OCI-M2 (cell line): ENCODE measurements at regions not wholly inside any gene's neighbourhood (a gene's known extent, or its start where the extent isn't known, plus 50 kb on each side); places are given as distances from the start of the nearest gene placed in this dataset.

Experiments
- DNase-seq: peaks from one replicate; lab custom pipeline; 2025; ENCODE audit not compliant: unreplicated experiment; lab: John Stamatoyannopoulos, UW

DNA sequence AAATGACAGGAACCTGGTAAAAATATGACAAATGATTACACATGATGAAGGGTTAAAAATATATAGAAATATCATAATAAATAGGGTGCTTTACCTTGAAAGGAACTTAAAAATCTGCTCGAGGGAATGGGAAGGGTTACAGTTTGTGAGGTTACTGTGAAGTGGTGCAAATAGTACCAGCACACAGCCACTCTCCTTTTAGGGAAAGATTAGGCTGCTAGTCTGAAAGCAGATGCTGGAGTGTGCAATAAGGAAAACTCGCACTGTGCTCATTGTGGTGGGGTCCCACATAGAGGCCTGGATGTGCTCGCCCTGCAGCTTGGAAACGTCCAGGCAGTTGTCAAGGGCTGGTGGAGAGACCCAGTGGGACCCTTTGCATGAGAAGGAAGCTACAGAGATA lies 145.9 kb upstream of the TBX20 start:
- no peak for DNase-seq

DNA sequence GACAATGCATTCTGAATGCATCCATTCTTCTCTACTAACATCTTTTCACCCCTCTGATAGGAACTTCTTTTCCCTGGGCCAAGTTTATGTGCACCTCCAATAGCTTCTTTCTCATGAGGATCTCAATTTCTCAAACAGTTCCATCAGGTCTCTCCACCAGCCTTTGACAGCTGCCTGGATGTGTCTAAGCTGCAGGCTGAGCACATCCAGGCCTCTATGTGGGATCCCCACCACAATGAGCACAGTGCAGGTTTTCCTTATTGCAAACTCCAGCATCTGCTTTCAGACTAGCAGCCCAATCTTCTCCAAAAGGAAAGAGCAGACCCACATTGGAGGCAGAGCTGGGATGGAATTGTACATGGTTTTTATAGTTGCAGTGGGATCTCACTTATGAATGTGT lies 145.3 kb upstream of the TBX20 start:
- DNase-seq: no peak

DNA sequence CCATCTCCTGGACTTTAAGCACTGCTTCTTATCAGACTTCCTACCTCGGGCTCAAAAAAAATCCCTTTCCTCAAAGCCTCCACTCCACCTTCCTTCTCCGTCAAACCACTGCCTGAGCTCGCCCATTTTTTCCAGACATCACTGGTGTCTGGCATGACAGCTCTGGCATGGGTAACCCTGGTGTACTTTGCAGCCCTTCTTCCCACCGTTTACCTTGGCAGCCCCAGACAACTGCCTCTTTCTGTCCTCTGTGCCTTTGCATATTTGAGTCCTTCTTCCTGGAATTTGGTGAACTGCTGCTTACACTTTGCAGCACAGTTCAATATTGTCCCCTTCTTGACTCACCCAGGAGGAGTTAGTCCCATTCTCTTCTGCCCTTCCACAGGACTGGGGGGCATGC lies 144.6 kb upstream of the TBX20 start:
- DNase-seq: no peak

DNA sequence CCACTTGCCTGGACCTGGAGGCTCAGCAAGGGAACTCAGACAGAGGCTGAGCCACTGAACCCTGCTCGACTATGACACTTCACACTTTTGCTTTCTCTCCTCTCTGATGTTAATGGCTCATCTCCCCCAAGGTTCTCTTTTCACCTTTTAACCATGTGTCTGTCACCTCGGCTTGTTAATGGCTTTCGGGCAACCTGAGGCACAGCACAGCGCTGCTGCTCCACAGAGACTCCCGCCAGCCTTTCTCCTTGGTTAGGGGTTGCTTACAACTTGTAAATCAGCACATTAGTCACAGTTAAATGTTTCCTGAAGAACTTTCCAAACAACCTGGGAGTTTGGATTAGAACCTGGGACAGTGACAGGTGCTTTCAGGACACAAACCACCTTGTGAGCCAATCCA lies 136.2 kb upstream of the TBX20 start:
- DNase-seq: no peak

DNA sequence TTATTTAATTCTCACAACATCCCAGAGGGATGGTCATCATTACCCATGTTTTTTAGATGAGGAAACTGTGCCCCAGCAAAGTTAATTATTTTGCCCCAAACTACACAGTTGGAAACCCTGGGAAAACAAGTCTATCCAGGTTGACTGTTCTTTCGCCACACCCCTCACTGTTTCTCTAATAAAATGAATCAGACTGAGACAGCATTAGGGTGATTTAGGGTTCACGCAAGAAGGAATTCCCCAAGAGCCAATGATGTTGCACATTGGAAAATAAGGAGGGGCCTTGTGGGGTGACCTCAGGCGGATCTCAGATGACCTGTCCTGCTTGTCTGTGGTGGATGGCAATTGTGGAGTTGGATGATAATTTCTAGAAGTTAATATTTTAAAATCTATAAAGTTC lies 135.7 kb upstream of the TBX20 start:
- DNase-seq: no peak

DNA sequence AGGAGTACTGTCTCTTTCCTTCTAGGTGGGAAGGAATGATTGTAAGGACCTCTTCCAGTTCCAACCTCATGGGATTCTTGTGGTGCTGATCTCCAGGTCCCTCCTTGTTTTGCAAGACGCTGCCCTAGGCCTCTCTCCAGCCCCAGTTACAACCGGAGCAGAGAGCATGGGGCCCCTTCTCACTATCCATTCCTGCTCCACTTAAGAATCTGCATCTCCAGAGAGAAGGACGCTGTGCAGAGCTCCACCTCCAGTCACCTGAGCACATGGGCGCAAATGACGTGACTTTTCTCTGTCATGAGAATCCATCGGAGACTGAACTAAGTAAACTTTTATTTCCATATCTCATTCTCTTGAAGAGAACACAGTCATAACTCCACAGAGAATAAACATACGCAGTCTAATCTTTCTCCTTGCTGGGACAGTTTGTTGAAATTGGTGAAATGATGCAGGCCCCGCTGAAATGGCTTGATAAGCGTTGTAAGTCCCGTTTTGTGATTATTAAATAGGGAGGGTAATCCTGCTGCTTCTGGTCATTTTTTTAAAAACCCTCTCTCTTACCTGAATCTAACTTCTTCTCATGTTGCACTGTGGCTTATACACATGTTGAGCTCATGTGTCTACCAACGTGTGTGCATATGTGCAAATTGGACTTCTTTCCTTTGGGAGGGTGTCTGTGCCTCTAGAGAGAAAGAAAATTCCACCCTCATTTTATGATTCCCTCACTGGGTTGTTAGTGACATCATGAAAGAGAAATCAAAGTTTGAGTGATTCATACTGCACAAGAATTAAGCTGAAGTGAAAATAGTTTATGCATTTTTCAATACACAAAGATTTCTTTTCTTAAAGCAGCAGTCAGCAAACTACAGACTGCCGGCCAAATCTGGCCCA lies 133.2 kb upstream of the TBX20 start:
- DNase-seq: no peak

DNA sequence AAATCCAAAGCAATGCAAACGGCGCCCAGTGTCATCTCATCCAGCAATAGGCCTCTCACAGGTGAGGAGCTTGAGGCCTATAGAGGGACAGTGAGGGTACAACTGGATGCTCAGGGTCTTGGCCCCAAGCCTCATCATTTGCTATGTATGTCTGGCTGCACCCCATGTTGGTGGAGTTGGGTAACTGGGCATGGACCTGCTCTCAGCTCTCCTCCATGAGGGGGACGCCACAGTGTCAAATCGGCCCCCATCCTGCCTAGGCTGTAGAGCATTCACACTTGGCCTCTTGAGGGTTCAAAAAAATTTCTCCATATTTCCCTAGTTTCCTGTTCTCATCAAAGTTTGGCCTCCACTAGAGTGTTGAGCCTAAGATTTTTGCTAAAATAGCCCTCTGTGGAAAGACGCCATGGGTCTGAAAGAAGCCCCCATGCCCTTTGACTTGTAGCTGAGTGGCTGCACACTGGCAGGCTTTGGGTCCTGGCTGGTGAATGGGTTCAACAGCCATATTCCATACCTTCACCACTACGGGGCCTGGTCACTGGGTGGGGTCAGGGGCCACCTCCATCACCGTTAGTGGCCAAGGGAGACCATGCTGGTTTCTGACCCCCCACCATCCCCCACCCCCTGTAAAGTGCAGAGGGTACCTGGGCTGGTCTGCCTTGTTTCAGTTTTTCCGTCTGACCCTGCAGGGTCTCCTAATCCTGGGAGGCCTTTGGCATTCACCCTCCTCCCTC lies 132.3 kb upstream of the TBX20 start:
- no peak for DNase-seq

DNA sequence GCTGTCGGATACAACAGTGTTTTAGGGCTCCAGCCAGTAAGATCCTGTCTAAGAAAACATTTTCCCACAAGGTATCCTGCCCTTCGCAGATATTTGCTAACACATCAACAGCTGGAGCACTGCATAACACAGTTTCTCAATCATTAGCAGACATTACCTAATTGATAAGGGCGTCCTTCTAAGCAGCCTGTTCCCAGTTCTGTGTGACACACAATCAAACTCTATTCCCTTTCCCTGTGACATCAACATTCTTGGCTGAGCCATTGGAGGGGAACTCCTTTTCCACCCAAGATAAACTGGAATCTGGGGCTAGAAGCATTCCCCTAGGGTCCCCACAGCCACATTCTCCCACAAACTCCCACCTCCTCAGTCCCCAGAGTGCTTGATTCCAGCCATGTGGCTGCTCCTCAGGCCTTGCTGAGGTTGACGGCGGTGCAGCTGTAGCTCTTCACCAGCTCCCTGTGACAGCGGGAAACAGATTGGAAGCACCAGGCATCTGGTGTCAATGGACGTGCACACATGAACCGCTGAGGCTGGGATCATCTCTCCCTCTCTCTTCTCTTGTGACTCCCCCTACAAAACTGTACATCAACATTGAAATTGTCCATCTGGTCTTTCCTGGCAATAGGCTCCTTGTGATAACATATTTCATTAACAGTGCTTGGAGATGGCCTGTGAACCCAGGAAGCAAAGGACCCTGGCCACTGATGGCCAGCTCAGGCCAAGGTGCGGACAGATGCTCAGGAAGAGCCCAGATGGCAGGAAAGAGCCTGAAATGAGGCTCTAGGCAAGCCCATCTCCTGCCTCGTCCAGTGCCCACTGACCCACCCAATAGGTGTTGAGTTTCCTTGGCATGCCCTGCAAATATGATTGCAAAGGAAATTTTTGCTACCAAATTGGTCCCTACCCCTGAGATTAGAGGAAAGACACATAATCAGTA lies 131.1 kb upstream of the TBX20 start:
- no peak for DNase-seq

DNA sequence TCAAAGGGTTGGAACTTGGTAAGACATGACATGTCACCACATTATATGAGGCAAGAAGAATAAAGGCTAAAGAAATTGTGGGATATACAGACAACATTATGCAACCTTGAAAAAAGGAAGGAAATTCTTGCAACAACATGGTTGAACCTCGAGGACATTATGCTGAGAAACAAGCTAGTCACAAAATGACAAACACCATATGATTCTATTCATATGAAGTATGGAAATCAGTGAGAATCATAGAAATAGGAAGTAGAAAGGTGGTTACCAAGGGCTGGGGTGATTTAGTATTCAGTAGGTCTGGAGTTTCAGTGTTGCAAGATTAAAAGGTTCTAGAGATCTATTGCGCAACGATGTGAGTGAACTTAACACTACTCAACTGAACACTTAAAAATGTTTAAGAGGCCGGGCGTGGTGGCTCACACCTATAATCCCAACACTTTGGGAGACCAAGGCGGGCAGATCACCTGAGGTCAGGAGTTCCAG lies 126.9 kb upstream of the TBX20 start:
- DNase-seq: no peak

DNA sequence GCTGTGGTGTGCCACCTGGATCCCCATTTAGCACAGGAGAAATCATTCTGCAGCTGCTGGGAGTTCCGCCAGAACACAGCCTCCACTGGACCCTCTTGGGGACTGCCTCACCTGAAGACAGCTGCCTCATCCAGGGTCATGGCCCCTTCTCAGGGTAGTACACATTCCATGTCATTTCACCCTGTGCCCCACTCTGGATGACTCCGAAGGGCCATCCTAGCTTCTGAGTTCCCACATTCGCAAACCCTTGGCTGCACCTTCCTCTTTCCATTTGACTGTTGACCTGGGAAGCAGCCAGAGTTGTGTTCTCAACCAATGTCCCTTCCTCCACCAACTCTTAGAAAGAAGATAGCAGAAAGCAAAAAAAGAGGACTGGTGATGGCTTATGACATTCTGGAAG lies 125.6 kb upstream of the TBX20 start:
- no peak for DNase-seq

DNA sequence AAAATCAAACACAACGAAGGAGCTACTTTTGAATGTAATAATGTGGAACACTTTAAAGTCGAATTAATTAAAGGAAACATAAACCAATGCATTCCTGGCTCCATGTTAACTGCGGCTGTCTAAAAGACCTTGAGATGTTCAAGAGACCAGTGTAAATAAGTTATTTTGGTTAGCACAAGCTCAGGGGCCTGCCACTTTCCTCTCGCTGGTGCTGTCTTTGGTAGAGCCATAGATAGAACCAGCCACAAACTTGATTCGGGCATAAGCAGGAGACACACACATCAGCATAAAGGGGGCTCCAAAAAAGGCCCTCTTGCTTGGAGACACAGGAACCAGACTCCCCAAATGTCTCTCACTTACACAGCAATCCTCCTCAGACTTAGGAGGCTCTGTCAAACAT lies 121.6 kb upstream of the TBX20 start:
- no peak for DNase-seq

DNA sequence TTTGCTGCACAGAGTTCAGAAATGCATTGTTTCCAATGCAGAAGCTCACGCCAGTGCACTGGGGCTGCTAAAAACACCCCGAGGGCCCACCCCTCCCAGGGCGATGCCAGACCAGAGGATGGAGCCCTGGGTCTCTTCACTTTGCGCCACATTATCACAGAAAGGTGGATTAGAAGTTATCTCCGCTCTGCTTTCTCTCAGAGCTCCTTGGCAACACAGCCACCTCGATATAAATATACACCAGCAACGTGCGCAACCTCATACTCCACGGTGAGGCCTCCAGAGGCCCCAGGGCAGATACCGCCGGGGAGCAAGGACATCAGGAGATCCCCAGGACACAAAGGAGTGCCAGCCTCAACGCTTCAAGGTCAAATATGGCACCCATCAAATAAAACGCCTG lies 121.0 kb upstream of the TBX20 start:
- no peak for DNase-seq

DNA sequence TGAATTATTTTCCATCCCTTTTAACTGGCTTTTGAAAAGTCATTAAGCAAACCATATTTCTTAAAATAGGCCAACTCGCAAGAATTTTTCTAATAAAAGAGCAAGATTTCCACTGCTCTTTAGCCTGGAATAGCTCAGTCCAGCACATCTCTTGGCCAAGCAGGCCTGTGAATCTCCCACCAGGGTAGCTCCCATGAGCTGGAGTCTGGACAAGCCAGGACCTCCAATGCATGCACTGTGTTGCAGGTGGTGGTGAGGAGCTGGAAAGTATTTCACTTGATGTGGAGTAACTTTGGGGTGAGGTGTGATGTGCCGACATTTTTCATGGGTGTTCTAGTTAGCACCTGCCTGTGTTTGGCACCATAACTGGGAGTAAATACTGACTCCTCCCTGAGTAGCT lies 117.3 kb upstream of the TBX20 start:
- DNase-seq: no peak

DNA sequence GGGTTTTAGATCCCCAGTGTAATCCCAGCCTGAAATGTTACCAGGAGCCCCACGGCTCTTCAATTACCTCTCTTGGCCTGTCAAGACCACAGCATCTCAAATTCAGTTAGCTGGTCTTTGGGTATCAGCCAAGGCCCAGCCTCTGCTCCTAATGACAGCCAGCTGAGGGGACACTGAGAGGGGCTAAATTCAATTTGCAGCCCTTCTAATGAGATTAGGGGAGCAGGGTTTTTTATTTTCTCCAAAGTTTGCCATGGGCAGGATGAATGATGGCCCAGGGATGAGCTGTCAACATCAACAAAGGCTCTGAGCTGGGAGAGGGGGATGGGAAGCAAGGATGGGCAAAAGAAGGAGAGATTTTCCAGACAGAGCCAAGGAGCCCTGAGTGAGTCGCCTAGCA lies 116.8 kb upstream of the TBX20 start:
- no peak for DNase-seq

DNA sequence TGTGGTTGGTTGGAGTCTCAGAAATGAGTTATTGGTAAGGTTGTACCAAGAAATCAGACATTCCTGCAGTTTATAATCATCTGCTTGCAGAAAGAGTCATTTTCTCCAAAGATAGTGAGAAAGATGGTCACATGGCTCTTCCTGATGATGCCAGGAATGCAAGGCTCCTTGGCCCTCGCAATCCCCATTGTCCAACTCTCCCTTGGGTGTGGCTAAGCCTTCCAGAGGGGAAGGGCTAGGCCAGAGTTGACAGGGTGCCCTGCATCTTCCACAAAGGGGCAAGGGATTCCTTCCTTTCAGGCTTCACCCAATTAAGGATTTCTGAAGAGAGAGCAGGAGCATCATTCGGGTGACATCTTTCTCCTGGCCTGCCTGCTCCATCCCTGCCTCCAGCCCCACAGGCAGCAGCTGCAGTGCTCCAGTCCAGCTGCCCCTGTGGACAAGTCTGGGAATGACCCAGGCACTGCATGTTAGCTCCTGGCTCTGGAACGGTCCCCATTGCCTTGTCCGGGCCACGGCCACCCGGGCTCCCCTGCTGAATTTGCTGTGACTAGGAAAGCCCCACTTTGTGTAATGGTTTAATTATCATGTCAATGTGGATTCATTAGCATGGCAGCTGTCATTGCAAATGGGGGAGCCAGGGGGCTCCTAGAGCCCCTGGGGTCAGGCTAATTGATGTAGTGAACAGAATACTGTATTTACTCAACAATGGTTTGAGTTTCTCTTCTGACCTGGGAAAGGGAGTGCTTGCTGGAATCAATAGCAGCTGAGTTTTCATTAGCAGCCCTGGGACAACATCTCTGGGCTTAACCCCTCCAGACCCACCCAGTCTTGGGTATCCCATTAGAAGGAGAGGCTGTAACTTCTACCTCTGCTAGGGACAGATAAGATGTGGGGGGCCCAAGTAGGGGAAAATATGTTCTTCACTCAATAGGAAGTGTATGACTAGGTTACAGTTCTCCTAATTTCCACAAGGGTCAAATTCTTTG lies 112.6 kb upstream of the TBX20 start:
- DNase-seq: peak; percentile 7

DNA sequence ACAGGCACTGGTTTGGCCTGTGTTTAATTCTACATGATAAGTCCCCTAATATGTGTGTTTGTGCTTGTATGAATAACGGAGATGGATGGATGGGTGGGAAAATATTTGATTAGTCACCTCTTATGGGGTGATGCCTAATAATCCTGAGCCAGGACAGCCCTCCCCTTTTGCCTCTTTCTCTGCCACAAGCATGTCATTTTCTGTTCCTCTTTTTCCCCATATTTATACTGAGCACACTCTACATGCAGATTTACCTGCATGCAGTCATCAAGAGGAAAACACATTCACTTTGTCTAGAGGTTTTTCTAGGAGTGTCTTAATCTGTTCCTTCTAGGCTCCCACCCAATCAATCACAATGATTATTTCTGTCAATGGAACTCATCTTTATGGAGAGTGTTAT lies 111.6 kb upstream of the TBX20 start:
- no peak for DNase-seq

DNA sequence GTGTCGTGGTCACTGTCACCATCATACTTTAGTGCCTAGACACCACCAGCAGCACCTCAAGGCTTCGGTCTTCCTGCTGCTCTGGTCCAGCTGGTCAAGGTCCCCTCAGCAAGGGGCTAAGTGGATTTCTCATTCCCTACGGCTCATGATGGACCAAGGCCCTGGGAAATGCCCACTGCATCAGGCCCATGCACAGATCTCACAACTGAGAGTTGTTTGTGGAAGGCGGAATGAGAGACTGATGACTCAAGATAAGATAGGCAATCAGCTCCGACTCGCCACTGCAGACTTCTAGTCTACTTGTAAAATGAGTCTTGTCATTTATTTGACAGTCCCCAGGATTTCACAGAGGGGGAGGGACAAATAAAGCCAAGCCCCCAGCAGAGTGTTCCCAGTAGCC lies 108.4 kb upstream of the TBX20 start:
- DNase-seq: no peak

DNA sequence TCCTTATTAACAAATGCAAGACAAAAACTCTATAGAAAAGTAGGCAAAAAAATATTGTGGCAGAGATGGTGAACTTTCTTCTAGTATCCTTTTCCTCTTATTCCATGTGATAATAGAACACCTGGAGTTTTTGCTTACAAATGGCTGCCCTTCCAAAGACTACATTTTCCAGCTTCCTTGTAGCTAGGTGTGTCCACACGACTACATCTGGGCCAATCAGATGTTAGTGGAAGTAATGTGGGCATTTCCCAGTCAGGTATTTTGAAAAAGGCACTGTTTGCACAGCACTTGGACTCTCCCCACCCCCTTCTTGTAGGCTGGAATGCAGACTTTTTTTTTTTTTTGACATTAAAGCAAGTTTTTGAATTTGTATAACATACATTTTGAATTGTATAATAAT lies 105.5 kb upstream of the TBX20 start:
- no peak for DNase-seq

DNA sequence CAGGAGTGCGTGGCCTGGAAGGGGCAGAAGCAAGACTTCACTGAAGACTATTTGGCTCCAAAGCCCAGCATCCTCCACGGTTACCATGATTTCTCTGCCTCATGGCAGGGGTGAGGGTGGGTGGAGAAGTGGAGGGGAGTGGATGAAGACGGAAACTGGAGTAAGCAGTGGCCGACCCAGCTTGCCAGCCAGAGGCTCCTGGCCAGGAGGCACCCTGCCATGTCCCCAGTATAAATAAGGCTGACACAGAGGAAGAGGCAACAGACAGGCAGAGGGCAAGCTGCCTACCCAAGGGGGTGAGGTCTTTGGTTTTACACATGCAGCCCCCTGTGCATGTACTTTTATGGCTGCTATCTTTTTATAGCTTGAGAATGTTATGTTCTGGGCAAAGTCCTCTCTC lies 102.6 kb upstream of the TBX20 start:
- no peak for DNase-seq

DNA sequence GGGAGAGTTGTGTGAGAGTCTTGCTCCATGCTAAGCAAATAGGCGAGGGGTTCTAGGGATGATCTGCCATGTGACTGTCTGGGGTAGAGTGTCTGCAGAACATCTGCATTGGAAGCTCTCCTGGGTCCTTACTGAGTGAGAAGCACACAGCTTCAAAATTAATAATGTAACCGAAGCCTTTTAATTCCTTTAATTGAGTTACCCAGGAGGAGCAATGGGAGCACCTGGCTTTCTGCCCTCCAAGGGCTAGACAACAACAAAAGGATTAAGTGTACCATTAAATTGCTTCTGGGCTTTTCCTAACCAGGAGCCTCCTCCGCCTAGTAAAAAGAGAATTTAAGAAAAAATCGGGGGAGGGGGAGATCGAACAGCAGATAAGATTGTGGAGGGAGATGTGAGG lies 102.0 kb upstream of the TBX20 start:
- no peak for DNase-seq
